HG02763 (cell line): ENCODE measurements at regions not wholly inside any gene's neighbourhood (a gene's known extent, or its start where the extent isn't known, plus 50 kb on each side); places are given as distances from the start of the nearest gene placed in this dataset.
"Not testable (repeated sequence)": the region's sequence is repeated elsewhere in the genome, so short reads cannot be mapped to it uniquely, and the experiment has no call there.

Experiments used
- ATAC-seq: cut with Tn5 transposase; IDR thresholded peaks from one replicate; pipeline ENCODE4 v1.9.1; 2021; ENCODE audit warnings: mild to moderate bottlenecking, moderate library complexity; ENCODE audit not compliant: unreplicated experiment

DNA sequence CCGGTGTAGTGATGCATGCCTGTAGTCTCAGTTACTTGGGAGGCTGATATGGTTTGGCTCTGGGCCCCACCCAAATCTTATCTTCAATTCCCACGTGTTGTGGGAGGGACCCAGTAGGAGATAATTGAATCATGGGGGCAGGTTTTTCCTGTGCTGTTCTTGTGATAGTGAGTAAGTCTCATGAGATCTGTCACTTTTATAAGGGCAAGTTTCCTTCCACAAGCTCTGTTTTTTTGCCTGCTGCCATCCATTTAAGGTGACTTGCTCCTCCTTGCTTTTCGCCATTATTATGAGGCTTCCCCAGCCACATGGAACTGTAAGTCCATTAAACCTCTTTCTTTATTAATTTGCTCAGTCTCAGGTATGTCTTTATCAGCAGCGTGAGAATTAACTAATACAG is 566.7 kb upstream of the NECTIN3 start:
- no peak for ATAC-seq

DNA sequence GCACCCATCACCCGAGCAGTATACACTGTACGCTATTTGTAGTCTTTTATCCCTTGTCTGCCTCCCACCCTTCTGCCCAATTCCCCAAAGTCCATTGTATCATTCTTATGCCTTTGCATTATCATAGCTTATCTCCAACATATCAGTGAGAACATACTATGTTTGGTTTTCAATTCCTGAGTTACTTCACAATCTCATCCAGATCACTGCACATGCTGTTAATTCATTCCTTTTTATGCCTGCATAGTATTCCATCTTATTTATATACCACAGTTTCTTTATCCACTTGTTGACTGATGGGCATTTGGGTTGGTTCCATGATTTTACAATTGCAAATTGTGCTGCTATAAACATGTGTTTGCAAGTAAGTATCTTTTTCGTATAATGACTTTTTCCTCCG is 564.7 kb upstream of the NECTIN3 start:
- ATAC-seq, result no peak

DNA sequence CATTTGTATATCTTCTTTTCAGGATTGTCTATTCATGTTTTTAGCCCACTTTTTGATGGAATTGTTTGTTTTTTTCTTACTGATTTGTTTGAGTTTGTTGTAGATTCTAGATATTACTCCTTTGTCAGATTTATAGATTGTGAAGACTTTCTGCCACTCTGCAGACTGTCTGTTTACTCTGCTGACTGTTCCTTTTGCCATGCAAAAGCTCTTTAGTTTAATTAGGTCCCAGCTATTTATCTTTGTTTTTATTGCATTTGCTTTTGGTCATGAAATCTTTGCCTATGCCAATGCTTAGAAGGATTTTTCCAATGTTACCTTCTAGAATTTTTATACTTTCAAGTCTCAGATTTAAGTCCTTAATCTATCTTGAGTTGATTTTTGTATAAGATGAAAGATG is 564.0 kb upstream of the NECTIN3 start:
- not testable (repeated sequence) for ATAC-seq

DNA sequence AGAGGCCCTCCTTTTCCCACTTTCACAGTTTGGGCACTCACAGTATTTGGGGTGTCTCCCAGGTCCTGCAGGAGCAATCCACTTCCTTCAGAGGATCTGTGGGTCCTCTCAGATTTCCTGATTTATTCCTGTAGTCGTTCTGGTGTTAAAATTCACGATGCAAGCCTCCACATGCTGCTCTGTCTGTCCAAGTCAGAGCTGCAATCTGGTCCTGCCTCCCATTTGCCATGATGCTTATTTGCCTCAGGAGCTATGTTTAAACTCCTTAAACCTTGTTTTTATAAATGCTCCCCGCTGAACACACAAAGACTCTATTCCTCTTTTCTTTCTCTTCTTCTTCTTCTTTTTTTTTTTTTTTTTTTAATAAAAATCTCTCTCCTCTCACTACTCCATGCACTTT is 558.7 kb upstream of the NECTIN3 start:
- no peak for ATAC-seq

DNA sequence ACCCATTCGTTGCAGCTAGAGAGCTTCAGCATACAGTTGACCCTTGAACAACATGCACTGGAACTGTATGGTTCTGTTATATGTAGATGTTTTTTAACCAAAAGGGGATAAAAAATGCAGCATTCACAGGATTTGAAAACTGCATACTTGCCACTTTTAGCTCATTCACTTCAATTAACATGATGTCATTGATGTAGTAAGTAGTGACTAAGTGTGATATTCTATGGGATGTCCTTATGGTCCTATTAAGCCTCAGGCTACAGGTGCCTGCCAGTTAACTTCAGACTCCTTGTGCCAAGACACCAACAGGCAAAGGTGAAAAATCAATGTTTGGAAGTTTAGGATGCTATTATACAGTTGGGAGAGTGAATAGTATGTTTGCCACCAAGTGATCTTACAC is 553.6 kb upstream of the NECTIN3 start:
- ATAC-seq, result no peak

DNA sequence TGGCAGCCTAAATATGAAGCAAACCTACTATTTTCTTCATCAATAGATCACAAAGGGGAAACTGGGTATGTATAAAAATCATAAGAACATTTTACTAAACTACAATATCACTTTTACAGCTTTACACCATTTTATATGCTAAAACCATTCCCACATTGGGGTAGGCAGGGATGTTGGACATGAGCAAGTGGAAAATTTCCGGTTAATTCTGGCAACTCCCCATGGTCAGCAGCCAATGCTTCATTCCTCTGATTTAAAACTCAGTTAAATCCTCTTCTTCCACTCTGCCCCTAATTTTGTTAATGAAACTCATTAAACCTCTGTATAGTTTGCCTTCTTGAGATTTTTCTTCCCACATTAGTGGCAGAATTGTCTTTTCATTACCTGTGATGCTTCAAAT is 552.5 kb upstream of the NECTIN3 start:
- ATAC-seq, result no peak

DNA sequence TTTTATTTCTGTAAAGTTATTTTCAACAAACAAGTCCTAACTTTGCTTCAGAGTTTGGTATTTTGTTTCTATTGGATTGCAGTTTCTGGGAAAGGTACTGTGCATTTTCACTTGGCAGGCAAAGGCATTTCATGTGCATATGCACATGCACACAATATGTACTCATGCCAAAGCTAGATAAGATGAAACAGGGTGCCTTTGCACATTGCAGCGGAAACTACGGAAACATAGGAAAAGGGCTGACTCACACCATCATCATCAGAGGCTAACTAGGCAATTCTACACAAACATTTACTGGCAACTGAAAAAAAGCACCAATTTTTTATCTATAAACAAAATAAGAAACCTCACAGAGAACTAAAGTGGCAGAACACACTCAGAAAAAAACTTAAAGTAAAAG is 550.6 kb upstream of the NECTIN3 start:
- ATAC-seq, result no peak

DNA sequence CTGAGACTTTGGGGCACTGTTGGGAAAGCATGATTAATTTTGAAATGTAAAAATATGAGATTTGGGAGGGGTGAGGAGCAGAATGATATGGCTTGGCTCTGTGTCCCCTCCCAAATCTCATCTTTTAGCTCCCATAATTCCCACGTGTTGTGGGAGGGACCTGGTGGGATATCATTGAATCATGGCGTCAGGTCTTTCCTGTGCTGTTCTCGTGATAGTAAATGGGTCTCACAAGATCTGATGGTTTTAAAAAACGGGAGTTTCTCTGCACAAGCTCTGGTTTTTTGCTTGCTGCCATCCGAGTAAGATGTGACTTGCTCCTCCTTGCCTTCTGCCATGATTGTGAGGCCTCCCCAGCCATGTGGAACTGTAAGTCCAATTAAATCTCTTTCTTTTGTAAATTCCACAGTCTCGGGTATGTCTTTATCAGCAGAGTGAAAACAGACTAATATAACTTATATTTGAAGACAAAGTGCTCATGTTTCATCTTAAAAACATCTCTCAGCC is 546.0 kb upstream of the NECTIN3 start:
- not testable (repeated sequence) for ATAC-seq

DNA sequence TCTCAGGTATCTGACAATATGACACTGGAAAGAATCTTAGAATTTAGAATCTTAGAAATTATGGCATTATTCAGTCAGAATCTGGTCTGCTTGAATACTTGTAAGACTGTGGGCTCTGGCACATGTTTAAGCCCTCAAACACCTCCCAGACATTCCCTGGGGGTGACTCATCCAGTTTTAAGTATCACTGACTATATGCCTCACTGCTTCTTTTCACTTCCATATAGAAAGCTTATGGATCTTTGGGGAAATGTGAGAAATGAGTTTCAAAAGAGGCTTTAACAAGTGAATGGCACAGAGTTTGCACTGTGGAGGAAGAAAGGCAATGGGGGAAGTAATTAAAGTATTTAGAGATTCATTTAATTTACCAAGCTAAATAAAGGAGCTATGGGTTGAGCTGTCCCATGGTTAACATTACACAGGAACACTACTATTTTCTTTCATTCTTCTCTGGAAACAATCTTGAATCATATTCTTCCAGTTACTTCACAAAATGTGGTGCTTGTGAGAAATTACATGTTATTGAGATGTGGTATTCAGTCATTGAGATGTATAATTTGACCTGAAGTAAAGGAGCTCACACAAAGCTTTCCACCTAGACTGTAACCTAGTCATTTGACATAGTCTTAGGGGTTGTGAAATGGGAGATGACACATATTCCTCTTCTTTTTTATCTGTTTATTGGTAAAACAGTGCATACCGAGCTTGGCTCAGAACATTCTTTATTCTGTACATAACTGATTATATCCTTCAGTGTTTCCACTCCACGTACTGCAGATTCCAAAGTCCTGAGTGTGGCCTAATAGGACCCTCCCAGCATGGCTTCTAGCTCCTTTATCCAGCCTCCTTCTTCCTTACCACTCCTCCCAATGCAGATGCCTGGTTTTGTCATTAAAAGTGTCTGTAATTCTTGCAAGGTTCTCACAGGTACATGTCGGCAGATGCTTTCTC is 544.6 kb upstream of the NECTIN3 start:
- ATAC-seq, result no peak

DNA sequence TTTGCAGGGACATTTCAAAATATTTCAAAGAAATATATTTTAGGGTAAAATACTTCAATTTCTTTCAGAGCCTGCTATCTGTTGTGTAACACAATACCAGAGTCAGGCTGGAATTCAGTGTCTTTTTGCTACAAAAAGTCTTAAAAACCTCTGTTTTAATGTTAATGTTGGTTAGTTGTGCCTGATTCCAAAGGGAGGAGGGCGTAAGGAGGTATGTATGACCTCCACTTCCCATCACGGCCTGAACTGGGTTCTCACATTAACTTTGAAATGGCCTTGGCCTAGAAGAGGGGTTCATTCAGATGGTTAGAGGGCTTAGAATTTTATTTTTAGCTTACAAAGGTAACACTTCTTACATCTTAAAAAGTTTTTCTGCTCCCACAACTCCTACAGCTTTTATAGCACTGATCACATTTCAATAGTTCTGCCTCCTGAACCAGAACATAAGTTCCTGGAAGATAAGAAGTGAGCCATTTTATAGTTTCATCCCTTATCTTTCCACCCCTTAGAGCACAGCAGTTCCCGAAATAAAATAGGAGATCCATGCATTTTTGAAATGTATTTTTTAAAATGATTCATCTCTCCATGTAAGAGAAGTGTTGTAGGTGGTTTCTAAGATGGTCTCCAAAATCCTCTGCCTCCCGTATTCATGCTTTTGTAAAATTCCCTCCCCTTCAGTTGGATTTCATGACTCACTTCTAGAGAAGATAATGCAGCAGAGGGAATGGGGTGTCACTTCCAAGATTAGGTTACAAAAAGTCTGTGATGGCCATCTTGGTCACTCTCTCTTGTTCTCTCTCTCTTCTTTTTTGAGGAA is 543.1 kb upstream of the NECTIN3 start:
- ATAC-seq, result no peak

DNA sequence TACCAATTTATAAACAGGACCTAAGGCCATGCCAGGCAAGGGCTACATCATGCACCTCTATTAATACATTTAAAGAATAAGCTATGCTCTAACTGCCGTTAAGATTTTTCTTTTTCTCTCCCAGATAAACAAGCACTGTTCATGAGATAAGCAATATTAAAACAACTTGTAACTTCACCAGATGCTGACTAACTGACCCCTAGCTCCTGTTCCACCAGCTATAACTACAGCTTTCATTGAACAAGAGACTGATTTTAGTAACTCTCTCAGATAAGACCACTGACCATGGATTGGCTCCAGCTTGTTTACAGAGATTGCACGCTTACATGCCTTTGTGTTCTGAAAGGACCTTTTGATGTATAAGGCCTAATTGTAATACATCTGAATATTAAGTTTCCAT is 540.7 kb upstream of the NECTIN3 start:
- ATAC-seq, result no peak

DNA sequence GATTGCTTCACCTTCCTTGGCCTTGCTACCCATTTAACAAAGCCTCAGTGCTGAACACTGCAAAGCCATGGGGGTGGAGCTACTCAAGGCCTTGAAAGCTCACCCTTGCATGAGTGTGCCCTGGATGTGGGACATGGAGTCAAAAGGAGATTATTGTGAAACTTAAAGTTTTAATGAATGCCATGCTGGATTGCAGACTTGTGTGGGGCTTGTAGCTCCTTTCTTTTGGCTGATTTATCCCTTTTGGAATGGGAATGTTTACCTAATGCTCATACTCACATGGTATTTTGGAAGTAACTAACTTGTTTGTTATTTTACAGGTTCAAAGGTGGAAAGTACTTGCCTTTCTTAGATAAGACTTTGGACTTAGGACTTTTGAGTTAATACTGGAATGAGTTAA is 538.5 kb upstream of the NECTIN3 start:
- no peak for ATAC-seq

DNA sequence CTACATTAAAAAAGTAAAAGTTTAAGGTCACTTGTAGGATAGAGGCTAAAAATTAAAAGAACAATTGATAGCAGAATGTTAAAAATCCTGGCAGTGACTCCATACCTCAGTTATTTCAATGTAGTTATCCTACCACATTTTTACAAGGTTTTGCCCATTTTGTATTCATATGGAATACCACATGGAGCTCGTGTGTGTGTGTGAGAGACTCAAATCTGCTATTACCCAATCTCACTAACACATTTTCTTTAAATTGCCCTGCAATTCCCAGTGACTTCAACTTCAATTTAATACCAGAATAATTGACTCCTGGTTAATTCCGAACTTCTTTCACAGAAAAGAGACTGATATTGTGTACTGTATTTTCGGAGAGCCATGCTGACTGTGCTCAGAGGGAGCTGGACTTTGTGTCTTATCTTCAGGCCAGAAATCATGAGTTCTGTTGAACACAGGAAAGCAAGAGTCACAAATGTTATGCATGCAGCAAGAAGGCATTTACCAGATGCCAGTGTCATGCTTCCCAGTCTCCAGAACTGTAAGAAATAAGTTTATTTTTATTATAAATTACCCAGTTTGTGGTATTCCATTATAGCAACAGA is 529.0 kb upstream of the NECTIN3 start:
- ATAC-seq, result no peak

DNA sequence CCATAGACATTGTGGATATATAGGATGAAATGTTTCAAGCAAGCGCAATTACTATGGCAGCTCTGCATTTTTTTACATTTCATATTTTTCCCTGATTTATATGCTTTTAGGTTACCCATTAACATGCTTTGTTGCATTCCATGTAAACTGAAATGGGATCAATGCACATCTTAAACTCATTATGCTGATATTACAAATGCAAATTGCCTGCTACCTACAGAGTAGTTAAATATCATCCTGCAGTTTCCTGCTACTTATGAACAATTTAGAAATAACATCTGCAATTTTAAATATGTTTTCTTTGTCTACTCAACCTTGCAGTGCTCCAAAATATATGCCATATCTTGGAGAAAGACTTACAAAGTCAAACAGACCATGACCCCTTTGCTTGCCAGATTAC is 526.9 kb upstream of the NECTIN3 start:
- ATAC-seq, result no peak

DNA sequence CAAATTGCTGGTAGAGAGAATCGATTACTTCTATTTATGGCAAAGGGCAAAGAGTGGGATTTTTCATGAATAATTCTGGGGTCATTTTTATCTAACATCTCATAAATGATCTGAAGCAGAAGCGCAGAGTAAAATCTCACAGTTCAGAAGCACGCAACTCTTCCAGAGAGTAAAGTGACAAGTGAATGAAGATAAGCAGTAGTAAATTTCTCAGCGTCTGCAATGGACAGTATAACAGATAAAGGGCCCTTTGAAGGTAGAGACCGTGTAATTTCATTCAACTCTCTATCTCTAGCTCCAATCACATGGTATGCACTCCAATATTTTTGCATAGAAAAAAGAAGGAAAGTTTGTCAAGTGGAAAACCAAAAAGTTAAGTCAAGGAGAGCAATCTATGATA is 521.1 kb upstream of the NECTIN3 start:
- ATAC-seq, result no peak

DNA sequence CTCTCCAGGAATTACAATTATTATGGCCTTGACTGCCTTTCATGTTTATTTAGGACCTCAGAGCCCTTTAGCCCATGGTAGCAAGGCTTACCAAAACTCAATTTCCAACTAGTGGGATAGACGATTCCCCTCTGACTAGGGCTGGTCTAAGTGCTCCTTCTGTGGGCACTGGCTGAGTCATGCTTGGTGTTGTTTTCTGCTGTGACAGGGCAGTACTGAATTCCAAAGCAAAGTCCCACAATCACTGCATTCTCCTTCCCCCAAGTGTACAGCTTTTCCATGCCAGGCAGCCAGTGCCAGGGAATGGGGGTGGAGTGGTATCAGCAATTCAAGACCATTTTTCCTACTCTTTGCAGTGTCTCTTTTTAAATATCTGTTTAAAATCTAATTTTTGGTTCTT is 509.0 kb upstream of the NECTIN3 start:
- no peak for ATAC-seq

DNA sequence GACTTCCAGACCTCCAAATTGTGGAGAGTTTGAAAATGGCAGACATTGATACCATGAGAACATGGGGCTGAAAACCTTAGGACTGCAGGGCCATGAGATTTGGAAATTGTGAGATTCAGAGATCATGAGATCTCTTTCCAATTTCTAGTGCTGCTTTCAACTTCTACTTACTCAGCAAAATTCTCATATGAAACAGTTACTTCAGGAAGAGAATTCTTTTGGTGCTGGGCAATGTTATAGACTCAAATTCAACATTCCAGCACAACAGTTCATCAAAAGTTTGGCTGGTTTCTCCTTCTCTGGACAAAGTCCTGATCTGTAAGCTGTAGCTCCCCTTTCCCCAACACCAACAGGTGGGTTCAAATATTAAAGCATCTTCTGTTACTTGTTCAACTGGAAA is 506.9 kb upstream of the NECTIN3 start:
- no peak for ATAC-seq

DNA sequence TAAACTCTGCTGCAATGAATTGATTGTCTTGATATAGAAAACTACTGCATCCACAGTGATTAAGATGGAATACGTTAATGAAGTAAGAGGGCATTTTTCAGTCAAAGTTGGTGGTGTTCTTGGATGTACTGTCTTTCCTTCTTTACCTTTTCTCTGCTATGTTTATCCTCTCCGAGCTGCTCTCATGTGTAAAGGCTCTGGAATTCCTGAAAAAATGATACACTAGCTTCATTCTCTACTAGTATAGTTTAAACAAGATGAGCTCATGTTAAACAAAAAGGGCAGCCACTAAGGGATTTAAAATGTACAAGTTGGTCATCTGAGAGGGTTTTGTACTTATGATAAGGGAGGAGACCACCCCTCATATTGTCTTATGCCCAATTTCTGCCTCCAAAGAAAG is 504.6 kb upstream of the NECTIN3 start:
- no peak for ATAC-seq

DNA sequence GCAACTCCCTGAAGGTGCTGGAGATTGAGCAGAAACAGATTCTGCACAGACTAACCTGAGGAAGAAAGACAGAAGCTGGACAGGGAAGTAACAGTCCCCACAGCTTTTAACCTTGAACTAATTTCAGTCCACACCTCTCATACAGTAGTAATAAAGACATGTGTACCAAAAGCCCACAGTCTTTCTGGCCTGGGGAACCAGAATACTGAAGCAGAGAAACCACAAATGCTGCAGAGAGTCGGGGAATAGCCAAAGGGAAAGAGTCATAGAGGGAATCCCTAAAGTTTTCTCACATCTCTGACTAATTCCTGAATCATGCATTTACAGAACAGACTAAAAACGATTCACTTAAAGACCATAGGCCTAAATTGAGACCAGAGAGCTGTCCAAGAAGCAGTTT is 503.4 kb upstream of the NECTIN3 start:
- peak; percentile 72 for ATAC-seq

DNA sequence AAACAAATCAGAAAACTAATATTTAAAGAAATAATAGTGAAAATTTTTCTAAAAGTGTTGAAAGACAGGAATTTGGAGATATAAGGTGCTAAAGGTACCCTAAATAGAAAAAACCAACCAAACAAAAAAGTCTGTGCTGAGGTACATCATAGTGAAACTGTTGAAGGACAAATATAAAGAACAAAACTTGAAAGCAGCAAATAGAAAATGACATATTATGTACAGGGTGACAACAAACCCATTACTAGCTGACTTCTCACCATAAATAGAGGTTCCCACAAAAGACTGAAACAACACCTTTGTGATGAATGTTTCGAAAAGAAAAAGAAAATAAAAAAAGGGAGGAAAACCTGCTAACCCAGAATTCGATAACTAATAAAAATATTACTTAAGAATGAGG is 502.5 kb upstream of the NECTIN3 start:
- no peak for ATAC-seq

DNA sequence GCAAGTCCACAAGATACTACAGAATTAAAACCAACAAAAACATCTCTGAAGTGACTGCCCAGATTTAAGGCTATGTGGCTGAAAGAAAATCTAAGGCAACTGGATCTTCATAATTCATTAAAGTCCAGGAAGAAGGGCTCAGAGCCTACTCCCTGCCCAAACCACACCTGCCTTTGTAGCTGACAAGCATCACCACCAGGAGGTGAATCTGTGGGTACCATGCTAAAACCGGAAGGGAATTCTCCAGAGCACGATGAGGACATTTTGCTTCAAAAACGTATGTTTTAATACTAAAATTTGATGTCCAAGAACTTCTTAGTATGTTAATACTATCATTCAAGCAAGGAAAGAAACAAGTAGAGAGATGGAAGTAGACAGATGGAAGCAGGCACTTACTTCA is 495.9 kb upstream of the NECTIN3 start:
- no peak for ATAC-seq
